Common myeloid progenitor, CD34-positive (primary cell): ENCODE measurements at regions not wholly inside any gene's neighbourhood (a gene's known extent, or its start where the extent isn't known, plus 50 kb on each side); places are given as distances from the start of the nearest gene placed in this dataset.

Experiments
- CTCF ChIA-PET: fragments of 350-600 bp; sonication (Branson Sonifier 250); formaldehyde crosslinking; loops from one replicate; lab custom pipeline; 2021; ENCODE audit warnings: antibody characterized with exemption; lab: Charles Lee
- POLR2A ChIA-PET: fragments of 350-600 bp; sonication (Branson Sonifier 250); formaldehyde crosslinking; loops from one replicate; lab custom pipeline; 2021; ENCODE audit warnings: antibody characterized with exemption; lab: Charles Lee
- DNase-seq, 3 donors: peaks; one replicate each; pipeline versions ENCODE4 v3.0.0 to v3.0.0-alpha.2; 2013
- H3K27ac ChIP-seq, 2 experiments: 1 replicate in 1 of 2; 2 replicates in 1 of 2; pipeline ENCODE4 v1.7.0; 2013; ENCODE audit warnings: inconsistent platforms in 2 of 2, low read length in 2 of 2, mild to moderate bottlenecking in 2 of 2, low read depth in 1 of 2, moderate library complexity in 1 of 2; ENCODE audit not compliant: severe bottlenecking in 2 of 2, insufficient read depth in 1 of 2, poor library complexity in 1 of 2
- H3K27me3 ChIP-seq, 5 experiments: replicated peaks in 2 of 5; 1 replicate in 3 of 5; 2 replicates in 2 of 5; pipeline versions ENCODE4 v1.6.1 to v1.7.0; 2013; ENCODE audit warnings: low read length in 4 of 5, mild to moderate bottlenecking in 2 of 5, moderate library complexity in 2 of 5, inconsistent platforms in 1 of 5; ENCODE audit not compliant: insufficient read depth in 5 of 5, control insufficient read depth in 4 of 5
- H3K36me3 ChIP-seq, 4 experiments: 1 replicate in 2 of 4; 2 replicates in 2 of 4; pipeline versions ENCODE4 v1.6.1 to v1.7.0; 2013; ENCODE audit warnings: low read length in 3 of 4, control low read depth in 1 of 4, mild to moderate bottlenecking in 1 of 4; ENCODE audit not compliant: control insufficient read depth in 4 of 4, insufficient read depth in 4 of 4
- H3K4me1 ChIP-seq, 4 experiments: 1 replicate in 3 of 4; 2 replicates in 1 of 4; pipeline versions ENCODE4 v1.6.1 to v1.7.1; 2013; ENCODE audit warnings: low read length in 3 of 4, mild to moderate bottlenecking in 3 of 4, control low read depth in 1 of 4, inconsistent platforms in 1 of 4, moderate library complexity in 1 of 4; ENCODE audit not compliant: control insufficient read depth in 4 of 4, insufficient read depth in 4 of 4; ENCODE audit errors: control extremely low read depth in 1 of 4
- H3K4me3 ChIP-seq, 7 experiments: 1 replicate in 4 of 7; 2 replicates in 3 of 7; pipeline versions ENCODE4 v1.5.1 to v1.7.0; 2013; ENCODE audit warnings: mild to moderate bottlenecking in 7 of 7, low read length in 6 of 7, moderate library complexity in 6 of 7, inconsistent platforms in 2 of 7, low read depth in 2 of 7, control low read depth in 1 of 7; ENCODE audit not compliant: insufficient read depth in 4 of 7, control insufficient read depth in 1 of 7; ENCODE audit errors: extremely low read depth in 1 of 7
- H3K9me3 ChIP-seq, 5 experiments: 1 replicate in 4 of 5; 2 replicates in 1 of 5; pipeline versions ENCODE4 v1.6.1 to v1.7.1; 2013; ENCODE audit warnings: low read length in 4 of 5, mild to moderate bottlenecking in 2 of 5, inconsistent platforms in 1 of 5, low read depth in 1 of 5, moderate library complexity in 1 of 5; ENCODE audit not compliant: control insufficient read depth in 4 of 5, insufficient read depth in 2 of 5; ENCODE audit errors: control extremely low read depth in 1 of 5
- WGBS: methylation state at CpG from one replicate; pipeline ENCODE4 v1.1.5; 2013; ENCODE audit not compliant: insufficient coverage; 5-methylcytosine and 5-hydroxymethylcytosine counted together

- Histone ChIP-seq H3K4me1 (no peaks in the 10 kb centered on the region), H3K4me3 (no peak overlapping the region), H3K27me3 (peaks cover 0 to 30% (median 6%) of the 10 kb centered on the region in 5 experiments), H3K36me3 (no peaks in the 10 kb centered on the region), H3K9me3 (no peaks in the 10 kb centered on the region), H3K27ac (no peak overlapping the region)
- POLR2A ChIA-PET: no interaction called here
- no peak for DNase-seq
- CTCF ChIA-PET: no interaction called here
These were observed 139.4 kb downstream of the FBXO8 start for GRCh38 chr4:174144106-174144505.

- Histone ChIP-seq H3K27me3 (peaks cover 0 to 21% (median 4%) of the 10 kb centered on the region in 5 experiments), H3K4me3 (no peak overlapping the region), H3K9me3 (no peaks in the 10 kb centered on the region), H3K4me1 (no peaks in the 10 kb centered on the region), H3K27ac (no peak overlapping the region), H3K36me3 (no peaks in the 10 kb centered on the region)
- WGBS: 90% methylated on average over 2 of the region's 3 CpGs
- CTCF ChIA-PET: no interaction called here
- POLR2A ChIA-PET: no interaction called here
- DNase-seq: no peak
These were observed 141.6 kb downstream of the FBXO8 start for GRCh38 chr4:174141876-174142275.

GRCh38 chr4:174138616-174139015 lies 144.9 kb downstream of the FBXO8 start:
- no peak overlapping the region for H3K4me3 ChIP-seq
- ChIA-PET POLR2A (no interaction called here), CTCF (no interaction called here)
- no peak overlapping the region for H3K27ac ChIP-seq
- WGBS: 100% methylated on average over 1 of the region's 1 CpG
- H3K9me3 ChIP-seq: no peaks in the 10 kb centered on the region
- H3K4me1 ChIP-seq: no peaks in the 10 kb centered on the region
- peaks cover 0 to 11% (median 3%) of the 10 kb centered on the region in 5 experiments for H3K27me3 ChIP-seq
- H3K36me3 ChIP-seq: no peaks in the 10 kb centered on the region
- no peak for DNase-seq

- Histone ChIP-seq H3K9me3 (no peaks in the 10 kb centered on the region), H3K36me3 (no peaks in the 10 kb centered on the region), H3K27me3 (peaks cover 0 to 11% (median 3%) of the 10 kb centered on the region in 5 experiments), H3K4me1 (no peaks in the 10 kb centered on the region), H3K27ac (no peak overlapping the region), H3K4me3 (no peak overlapping the region)
- ChIA-PET CTCF (no interaction called here), POLR2A (no interaction called here)
- WGBS: 83% methylated on average over 1 of the region's 2 CpGs
- DNase-seq: no peak
These were observed 145.8 kb downstream of the FBXO8 start for GRCh38 chr4:174137698-174138097.

GRCh38 chr4:174135936-174136406 lies 147.5 kb downstream of the FBXO8 start:
- 69% methylated on average over 12 of the region's 12 CpGs for WGBS
- Histone ChIP-seq H3K27ac (no peak overlapping the region), H3K9me3 (no peaks in the 10 kb centered on the region), H3K27me3 (peaks cover 0 to 11% (median 3%) of the 10 kb centered on the region in 5 experiments), H3K36me3 (no peaks in the 10 kb centered on the region), H3K4me3 (no peak overlapping the region), H3K4me1 (no peaks in the 10 kb centered on the region)
- ChIA-PET POLR2A (no interaction called here), CTCF (interaction anchor here (1.0 kb wide), 1 partner anchor 16 kb away, joined by 3 read pairs; no protein-coding TSS in a partner anchor)
- no peak for DNase-seq

- H3K4me1 ChIP-seq: no peaks in the 10 kb centered on the region
- H3K27ac ChIP-seq: no peak overlapping the region
- no peak for DNase-seq
- no peaks in the 10 kb centered on the region for H3K9me3 ChIP-seq
- WGBS: 78% methylated on average over 1 of the region's 1 CpG
- no peaks in the 10 kb centered on the region for H3K36me3 ChIP-seq
- no peak overlapping the region for H3K4me3 ChIP-seq
- peaks cover 0 to 11% (median 2%) of the 10 kb centered on the region in 5 experiments for H3K27me3 ChIP-seq
- POLR2A ChIA-PET: no interaction called here
- CTCF ChIA-PET: interaction anchor here (1.0 kb wide), 1 partner anchor 16 kb away, joined by 3 read pairs; no protein-coding TSS in a partner anchor
These were observed 147.9 kb downstream of the FBXO8 start for GRCh38 chr4:174135530-174135929.

GRCh38 chr4:174134361-174134760 lies 149.1 kb downstream of the FBXO8 start:
- POLR2A ChIA-PET: interaction anchor here (1.1 kb wide), 1 partner anchor 12 kb away, joined by 3 read pairs; no protein-coding TSS in a partner anchor
- no CpG with 5 or more reads among the region's 2 CpGs for WGBS
- CTCF ChIA-PET: no interaction called here
- DNase-seq: no peak
- H3K4me1 ChIP-seq: no peaks in the 10 kb centered on the region
- H3K27me3 ChIP-seq: peaks cover 0 to 15% (median 7%) of the 10 kb centered on the region in 5 experiments
- H3K9me3 ChIP-seq: no peaks in the 10 kb centered on the region
- H3K27ac ChIP-seq: no peak overlapping the region
- no peaks in the 10 kb centered on the region for H3K36me3 ChIP-seq
- H3K4me3 ChIP-seq: no peak overlapping the region
